GM23248 (cell line): ENCODE measurements at regions not wholly inside any gene's neighbourhood (a gene's known extent, or its start where the extent isn't known, plus 50 kb on each side); places are given as distances from the start of the nearest gene placed in this dataset.

ENCODE experiments used
- DNase-seq: peaks from one replicate; pipeline ENCODE4 v3.0.0-alpha.2; 2015
- H2AFZ ChIP-seq: fragments of 200-600 bp; sonication (generic); 2 replicates; pipeline ENCODE4 v1.6.1; 2016; ENCODE audit warnings: antibody characterized with exemption
- H3F3A ChIP-seq: fragments of 200-600 bp; sonication (generic); 2 replicates; pipeline ENCODE4 v1.6.1; 2016; ENCODE audit warnings: mild to moderate bottlenecking, antibody characterized with exemption, mixed run types; ENCODE audit not compliant: insufficient read depth
- H3K27ac ChIP-seq: fragments of 200-600 bp; sonication (generic); 2 replicates; pipeline ENCODE4 v1.5.1; 2016; ENCODE audit warnings: mild to moderate bottlenecking
- H3K27me3 ChIP-seq: fragments of 200-600 bp; sonication (generic); replicated peaks from 2 replicates; pipeline ENCODE4 v1.6.1; 2016; ENCODE audit warnings: mild to moderate bottlenecking; ENCODE audit not compliant: insufficient read depth
- H3K36me3 ChIP-seq: fragments of 200-600 bp; sonication (generic); 2 replicates; pipeline ENCODE4 v1.6.1; 2016; ENCODE audit warnings: low read depth, mild to moderate bottlenecking
- H3K4me1 ChIP-seq: fragments of 200-600 bp; sonication (generic); 2 replicates; pipeline ENCODE4 v1.6.1; 2016; ENCODE audit warnings: mild to moderate bottlenecking; ENCODE audit not compliant: insufficient read depth
- H3K4me2 ChIP-seq: fragments of 200-600 bp; sonication (generic); one replicate; pipeline ENCODE4 v1.6.1; 2016; ENCODE audit warnings: mild to moderate bottlenecking; ENCODE audit not compliant: unreplicated experiment
- H3K4me3 ChIP-seq: fragments of 200-600 bp; sonication (generic); 2 replicates; pipeline ENCODE4 v1.5.1; 2016; ENCODE audit warnings: mild to moderate bottlenecking
- H3K79me2 ChIP-seq: fragments of 200-600 bp; sonication (generic); 2 replicates; pipeline ENCODE4 v1.6.1; 2016; ENCODE audit warnings: mild to moderate bottlenecking; ENCODE audit not compliant: insufficient read depth
- H3K9ac ChIP-seq: fragments of 200-600 bp; sonication (generic); 2 replicates; pipeline ENCODE4 v1.6.1; 2016; ENCODE audit warnings: mild to moderate bottlenecking
- H3K9me2 ChIP-seq: fragments of 200-600 bp; sonication (generic); 2 replicates; pipeline ENCODE4 v1.6.1; 2016; ENCODE audit warnings: mixed run types, mild to moderate bottlenecking, moderate library complexity; ENCODE audit not compliant: insufficient read depth
- H3K9me3 ChIP-seq: fragments of 200-600 bp; sonication (generic); one replicate; pipeline ENCODE4 v1.6.1; 2017; ENCODE audit warnings: low read depth
- H4K20me1 ChIP-seq: fragments of 200-600 bp; sonication (generic); 2 replicates; pipeline ENCODE4 v1.6.0; 2016; ENCODE audit not compliant: insufficient read depth
- EZH2 ChIP-seq: fragments of 200-600 bp; sonication (generic); IDR thresholded peaks from 2 replicates; pipeline ENCODE4 v1.6.1; 2018; ENCODE audit warnings: antibody characterized with exemption, mild to moderate bottlenecking; ENCODE audit not compliant: insufficient read depth, poor library complexity, severe bottlenecking
- EZH2phosphoT487 ChIP-seq: fragments of 200-600 bp; sonication (generic); IDR thresholded peaks from 2 replicates; pipeline ENCODE4 v1.6.1; 2018; ENCODE audit warnings: antibody characterized with exemption, moderate library complexity, mild to moderate bottlenecking, low read depth; ENCODE audit not compliant: insufficient read depth
- WGBS, 2 experiments: methylation state at CpG; one replicate each; pipeline ENCODE4 v1.1.6; 2015 to 2017; ENCODE audit warnings: low lambda C conversion rate in 2 of 2, low coverage in 1 of 2; ENCODE audit errors: missing lambda C conversion rate in 2 of 2; 5-methylcytosine and 5-hydroxymethylcytosine counted together
- in situ Hi-C: fragments of 300-500 bp; cut with MboI; formaldehyde crosslinking; loops from 2 replicates; pipeline ENCODE4 v1.15.0; 2020

DNA sequence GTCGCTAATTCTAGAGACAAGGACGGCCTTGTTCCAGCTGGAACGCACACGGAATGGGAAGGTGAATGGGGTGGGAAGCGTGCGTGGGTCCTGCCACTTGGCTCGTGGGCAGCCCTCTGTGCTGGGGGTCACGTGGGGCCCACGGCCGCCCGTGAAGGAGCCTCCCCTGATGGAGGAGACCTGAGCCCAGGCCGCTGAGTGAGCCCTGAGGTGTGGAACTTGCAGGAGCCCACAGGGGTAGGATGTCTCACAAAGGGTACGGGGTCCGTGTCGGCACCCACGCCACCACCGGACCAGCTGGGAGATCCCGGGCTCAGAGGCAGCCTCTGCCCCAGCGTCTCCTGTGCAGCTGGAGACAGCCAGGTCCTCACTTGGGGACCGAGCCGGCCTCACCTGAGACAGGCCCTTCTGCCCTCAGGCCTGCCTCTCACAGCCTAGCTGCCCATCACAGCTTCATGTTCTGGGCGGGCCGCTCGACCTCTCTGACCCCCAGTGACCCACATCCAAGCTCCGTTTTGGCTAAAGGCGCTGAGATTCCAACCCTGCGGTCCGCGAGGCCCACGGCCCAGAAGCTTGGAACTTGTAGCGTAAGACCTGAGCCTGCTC is 84.8 kb downstream of the FOXL3 start:
- WGBS, 2 experiments = 62 to 65% methylated on average over 26 to 31 of the region's 31 CpGs
- Histone ChIP-seq H3K9me2 (no peaks in the 10 kb centered on the region), H3K27ac (no peak overlapping the region), H3F3A (no peaks in the 10 kb centered on the region), H3K4me1 (no peaks in the 10 kb centered on the region), H3K36me3 (no peaks in the 10 kb centered on the region), H2AFZ (no peak overlapping the region), H3K4me3 (no peak overlapping the region), H3K9ac (no peak overlapping the region), H3K9me3 (no peaks in the 10 kb centered on the region), H4K20me1 (no peaks in the 10 kb centered on the region), H3K4me2 (no peak overlapping the region), H3K79me2 (no peaks in the 10 kb centered on the region), H3K27me3 (peaks cover 29% of the 10 kb centered on the region)
- no peak for DNase-seq
- TF ChIP-seq EZH2phosphoT487 (no peak), EZH2 (no peak)
- in situ Hi-C loops = no loop called here

DNA sequence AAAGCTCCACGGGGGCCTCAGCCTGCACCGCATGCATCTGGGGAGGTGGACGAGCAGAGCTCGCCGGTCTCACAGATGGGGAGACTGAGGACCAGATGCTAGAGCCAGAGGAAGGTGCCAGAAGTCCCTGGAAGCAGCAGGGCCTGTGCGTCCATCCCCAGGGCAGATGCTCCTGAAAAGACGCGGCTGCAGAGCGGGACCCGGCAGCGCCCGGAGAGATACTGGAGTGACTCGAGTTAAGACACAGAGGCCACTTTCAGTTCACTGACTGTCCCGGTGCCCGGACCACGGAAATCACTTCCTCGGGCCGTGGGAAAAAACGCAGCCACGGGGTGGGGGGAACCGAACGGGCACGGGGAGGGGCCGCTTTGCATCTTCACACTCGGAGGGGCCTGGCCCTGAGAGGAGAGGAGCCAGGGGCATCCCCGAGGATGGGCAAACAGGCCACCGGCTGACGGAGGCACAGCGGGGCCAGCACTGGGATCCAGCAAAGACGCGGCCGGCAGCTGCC is 85.4 kb downstream of the FOXL3 start:
- H3K4me1 ChIP-seq = no peaks in the 10 kb centered on the region
- peaks cover 29% of the 10 kb centered on the region for H3K27me3 ChIP-seq
- no peaks in the 10 kb centered on the region for H3K79me2 ChIP-seq
- no peaks in the 10 kb centered on the region for H3F3A ChIP-seq
- TF ChIP-seq EZH2phosphoT487 (no peak), EZH2 (no peak)
- no peak overlapping the region for H3K9ac ChIP-seq
- no peaks in the 10 kb centered on the region for H4K20me1 ChIP-seq
- H3K9me3 ChIP-seq = no peaks in the 10 kb centered on the region
- no peak overlapping the region for H2AFZ ChIP-seq
- H3K36me3 ChIP-seq = no peaks in the 10 kb centered on the region
- H3K9me2 ChIP-seq = no peaks in the 10 kb centered on the region
- 63 to 66% methylated on average over 16 to 32 of the region's 32 CpGs for WGBS, 2 experiments
- DNase-seq = no peak
- H3K27ac ChIP-seq = no peak overlapping the region
- in situ Hi-C loops = no loop called here
- H3K4me2 ChIP-seq = no peak overlapping the region
- no peak overlapping the region for H3K4me3 ChIP-seq

DNA sequence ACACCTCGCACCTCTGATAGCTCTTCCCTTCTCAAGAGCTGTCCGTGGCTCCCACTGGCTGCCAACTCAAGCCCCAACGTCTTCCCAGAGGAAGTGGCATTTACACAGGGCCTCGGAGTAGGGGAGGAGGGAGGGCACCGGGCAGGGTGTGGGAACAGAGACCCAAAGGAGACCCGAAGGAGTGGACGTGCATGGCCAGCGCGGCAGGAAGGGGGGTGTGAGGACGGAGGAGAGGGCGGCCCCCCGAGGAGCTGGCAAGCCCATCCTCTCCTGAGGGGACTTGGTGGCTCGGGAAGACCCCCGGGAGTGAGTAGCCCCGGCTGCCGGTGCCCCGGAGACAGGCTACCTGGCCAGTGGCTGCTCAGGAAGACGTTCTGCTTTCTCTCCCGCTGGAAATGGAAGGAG is 85.9 kb downstream of the FOXL3 start:
- TF ChIP-seq EZH2phosphoT487 (no peak), EZH2 (no peak)
- Histone ChIP-seq H3K4me1 (no peaks in the 10 kb centered on the region), H4K20me1 (no peaks in the 10 kb centered on the region), H3K9me2 (no peaks in the 10 kb centered on the region), H3F3A (no peaks in the 10 kb centered on the region), H3K4me2 (no peak overlapping the region), H3K9ac (no peak overlapping the region), H3K4me3 (no peak overlapping the region), H3K9me3 (no peaks in the 10 kb centered on the region), H3K79me2 (no peaks in the 10 kb centered on the region), H3K36me3 (no peaks in the 10 kb centered on the region), H3K27ac (no peak overlapping the region), H3K27me3 (peaks cover 29% of the 10 kb centered on the region), H2AFZ (no peak overlapping the region)
- WGBS, 2 experiments = 29 to 41% methylated on average over 15 to 19 of the region's 19 CpGs
- DNase-seq = no peak
- in situ Hi-C loops = no loop called here

DNA sequence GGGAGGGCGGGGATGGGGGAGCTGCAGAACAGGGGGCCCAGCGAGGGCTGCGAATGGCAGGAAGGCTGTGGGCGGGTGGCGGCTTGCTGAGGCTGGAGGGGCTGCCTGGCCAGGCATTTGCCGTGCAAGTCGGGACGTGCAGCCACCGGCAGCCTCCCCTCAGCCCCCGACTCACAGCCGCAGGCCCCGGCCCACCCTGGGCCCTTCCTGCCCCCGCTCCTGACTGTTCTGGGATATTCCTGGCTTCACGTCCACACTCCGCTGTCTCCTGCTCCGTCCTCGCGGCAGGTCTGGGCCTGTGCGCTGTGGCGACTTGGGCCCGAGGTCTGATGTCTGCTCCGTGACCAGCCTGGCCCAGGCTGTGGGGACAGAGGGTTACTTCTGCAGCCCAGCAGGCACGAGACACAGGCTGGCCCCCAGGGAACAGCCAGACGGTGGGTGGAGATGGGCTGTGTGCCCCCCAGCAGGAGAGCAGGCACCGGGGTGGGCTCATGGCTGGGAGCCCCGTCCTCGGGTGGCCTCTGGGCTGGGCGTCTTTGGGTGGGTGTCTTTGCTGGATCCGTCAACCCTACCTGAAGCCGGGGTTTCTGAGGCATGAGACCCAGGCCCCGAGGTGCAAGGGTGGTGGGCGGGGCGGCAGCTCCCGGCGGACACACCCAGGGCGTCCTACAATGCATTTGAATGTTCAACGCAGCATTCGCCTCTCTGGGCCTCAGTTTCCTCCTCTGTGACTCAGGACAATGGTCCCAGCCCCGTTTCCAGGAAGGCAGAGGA is 86.5 kb downstream of the FOXL3 start:
- Histone ChIP-seq H3K27me3 (peaks cover 29% of the 10 kb centered on the region), H3K9ac (no peak overlapping the region), H3K9me3 (no peaks in the 10 kb centered on the region), H4K20me1 (no peaks in the 10 kb centered on the region), H2AFZ (no peak overlapping the region), H3F3A (no peaks in the 10 kb centered on the region), H3K9me2 (no peaks in the 10 kb centered on the region), H3K36me3 (no peaks in the 10 kb centered on the region), H3K4me1 (no peaks in the 10 kb centered on the region), H3K27ac (no peak overlapping the region), H3K79me2 (no peaks in the 10 kb centered on the region), H3K4me2 (no peak overlapping the region), H3K4me3 (no peak overlapping the region)
- in situ Hi-C loops = no loop called here
- no peak for DNase-seq
- 26 to 39% methylated on average over 19 to 29 of the region's 39 CpGs for WGBS, 2 experiments
- TF ChIP-seq EZH2phosphoT487 (no peak), EZH2 (no peak)
